ENCODE measurements at regions not wholly inside any gene's neighbourhood (a gene's known extent, or its start where the extent isn't known, plus 50 kb on each side); places are given as distances from the start of the nearest gene placed in this dataset.

GRCh38 chr13:80584785-80585184, 243.9 kb upstream of the SPRY2 start:
- H3K36me3 Mint-ChIP-seq: no peaks in the 10 kb centered on the region
- no peaks in the 10 kb centered on the region for H3K27me3 Mint-ChIP-seq
- H3K4me1 Mint-ChIP-seq: no peaks in the 10 kb centered on the region
- H3K27ac Mint-ChIP-seq: no peak overlapping the region
- no peak overlapping the region for H3K4me3 Mint-ChIP-seq
- no peak for ATAC-seq (ENCODE audit: low read depth)
- DNase-seq (ENCODE audit: low spot score in 2 of 2): no peak
- peaks cover 11% of the 10 kb centered on the region for H3K9me3 Mint-ChIP-seq

- no peaks in the 10 kb centered on the region for H3K36me3 Mint-ChIP-seq
- H3K9me3 Mint-ChIP-seq: peaks cover 11% of the 10 kb centered on the region
- no peak for DNase-seq (ENCODE audit: low spot score in 2 of 2)
- no peaks in the 10 kb centered on the region for H3K27me3 Mint-ChIP-seq
- H3K27ac Mint-ChIP-seq: no peak overlapping the region
- H3K4me3 Mint-ChIP-seq: no peak overlapping the region
- ATAC-seq (ENCODE audit: low read depth): no peak
- H3K4me1 Mint-ChIP-seq: no peaks in the 10 kb centered on the region
Measured at GRCh38 chr13:80584306-80584705, 243.4 kb upstream of the SPRY2 start.

- DNase-seq (ENCODE audit: low spot score in 2 of 2) (no peak), ATAC-seq (ENCODE audit: low read depth) (no peak)
- Mint-ChIP-seq H3K9me3 (peaks cover 9% of the 10 kb centered on the region), H3K4me3 (no peak overlapping the region), H3K4me1 (no peaks in the 10 kb centered on the region), H3K36me3 (no peaks in the 10 kb centered on the region), H3K27me3 (no peaks in the 10 kb centered on the region), H3K27ac (no peak overlapping the region)
Measured at GRCh38 chr13:80577926-80578670, 237.2 kb upstream of the SPRY2 start.

- no peaks in the 10 kb centered on the region for H3K36me3 Mint-ChIP-seq
- ATAC-seq (ENCODE audit: low read depth) (no peak), DNase-seq (ENCODE audit: low spot score in 2 of 2) (no peak)
- H3K4me3 Mint-ChIP-seq: no peak overlapping the region
- no peaks in the 10 kb centered on the region for H3K27me3 Mint-ChIP-seq
- H3K4me1 Mint-ChIP-seq: no peaks in the 10 kb centered on the region
- no peak overlapping the region for H3K27ac Mint-ChIP-seq
- peaks cover 5% of the 10 kb centered on the region for H3K9me3 Mint-ChIP-seq
Measured at GRCh38 chr13:80577285-80577684, 236.4 kb upstream of the SPRY2 start.

GRCh38 chr13:80574113-80574850, 233.4 kb upstream of the SPRY2 start:
- H3K27me3 Mint-ChIP-seq: no peaks in the 10 kb centered on the region
- ATAC-seq (ENCODE audit: low read depth): no peak
- DNase-seq (ENCODE audit: low spot score in 2 of 2): no peak
- H3K4me3 Mint-ChIP-seq: no peak overlapping the region
- H3K27ac Mint-ChIP-seq: no peak overlapping the region
- no peaks in the 10 kb centered on the region for H3K4me1 Mint-ChIP-seq
- no peaks in the 10 kb centered on the region for H3K36me3 Mint-ChIP-seq
- H3K9me3 Mint-ChIP-seq: peaks cover 4% of the 10 kb centered on the region

GRCh38 chr13:80572923-80573316, 232.0 kb upstream of the SPRY2 start:
- ATAC-seq (ENCODE audit: low read depth) (no peak), DNase-seq (ENCODE audit: low spot score in 2 of 2) (no peak)
- Mint-ChIP-seq H3K4me1 (no peaks in the 10 kb centered on the region), H3K27me3 (no peaks in the 10 kb centered on the region), H3K36me3 (no peaks in the 10 kb centered on the region), H3K4me3 (no peak overlapping the region), H3K9me3 (no peaks in the 10 kb centered on the region), H3K27ac (no peak overlapping the region)

GRCh38 chr13:80572308-80572922, 231.5 kb upstream of the SPRY2 start:
- H3K9me3 Mint-ChIP-seq: no peaks in the 10 kb centered on the region
- no peak overlapping the region for H3K27ac Mint-ChIP-seq
- ATAC-seq (ENCODE audit: low read depth) (no peak), DNase-seq (ENCODE audit: low spot score in 2 of 2) (no peak)
- H3K27me3 Mint-ChIP-seq: no peaks in the 10 kb centered on the region
- no peaks in the 10 kb centered on the region for H3K36me3 Mint-ChIP-seq
- no peaks in the 10 kb centered on the region for H3K4me1 Mint-ChIP-seq
- H3K4me3 Mint-ChIP-seq: no peak overlapping the region

GRCh38 chr13:80571346-80572307, 230.7 kb upstream of the SPRY2 start:
- H3K27me3 Mint-ChIP-seq: no peaks in the 10 kb centered on the region
- H3K4me1 Mint-ChIP-seq: no peaks in the 10 kb centered on the region
- DNase-seq (ENCODE audit: low spot score in 2 of 2) (no peak), ATAC-seq (ENCODE audit: low read depth) (no peak)
- no peak overlapping the region for H3K4me3 Mint-ChIP-seq
- no peaks in the 10 kb centered on the region for H3K9me3 Mint-ChIP-seq
- no peaks in the 10 kb centered on the region for H3K36me3 Mint-ChIP-seq
- no peak overlapping the region for H3K27ac Mint-ChIP-seq

GRCh38 chr13:80563439-80563838, 222.5 kb upstream of the SPRY2 start:
- Mint-ChIP-seq H3K4me1 (peaks cover 4% of the 10 kb centered on the region), H3K9me3 (peaks cover 2% of the 10 kb centered on the region), H3K27ac (no peak overlapping the region), H3K4me3 (no peak overlapping the region), H3K27me3 (peaks cover 2% of the 10 kb centered on the region), H3K36me3 (no peaks in the 10 kb centered on the region)
- ATAC-seq (ENCODE audit: low read depth) (no peak), DNase-seq (ENCODE audit: low spot score in 2 of 2) (no peak)

- peaks cover 2% of the 10 kb centered on the region for H3K9me3 Mint-ChIP-seq
- DNase-seq (ENCODE audit: low spot score in 2 of 2): no peak
- H3K4me1 Mint-ChIP-seq: peaks cover 4% of the 10 kb centered on the region
- no peaks in the 10 kb centered on the region for H3K36me3 Mint-ChIP-seq
- H3K27me3 Mint-ChIP-seq: peaks cover 2% of the 10 kb centered on the region
- no peak overlapping the region for H3K27ac Mint-ChIP-seq
- no peak for ATAC-seq (ENCODE audit: low read depth)
- H3K4me3 Mint-ChIP-seq: no peak overlapping the region
Measured at GRCh38 chr13:80562433-80563156, 221.7 kb upstream of the SPRY2 start.

- Mint-ChIP-seq H3K27me3 (peaks cover 2% of the 10 kb centered on the region), H3K9me3 (peaks cover 2% of the 10 kb centered on the region), H3K4me3 (no peak overlapping the region), H3K36me3 (no peaks in the 10 kb centered on the region), H3K27ac (no peak overlapping the region), H3K4me1 (peaks cover 4% of the 10 kb centered on the region)
- DNase-seq (ENCODE audit: low spot score in 2 of 2) (no peak), ATAC-seq (ENCODE audit: low read depth) (no peak)
Measured at GRCh38 chr13:80560609-80561008, 219.7 kb upstream of the SPRY2 start.

GRCh38 chr13:80559944-80560343, 219.0 kb upstream of the SPRY2 start:
- peaks cover 4% of the 10 kb centered on the region for H3K4me1 Mint-ChIP-seq
- H3K9me3 Mint-ChIP-seq: peaks cover 2% of the 10 kb centered on the region
- no peak overlapping the region for H3K4me3 Mint-ChIP-seq
- H3K27me3 Mint-ChIP-seq: peaks cover 2% of the 10 kb centered on the region
- no peak for ATAC-seq (ENCODE audit: low read depth)
- H3K27ac Mint-ChIP-seq: no peak overlapping the region
- no peak for DNase-seq (ENCODE audit: low spot score in 2 of 2)
- no peaks in the 10 kb centered on the region for H3K36me3 Mint-ChIP-seq

GRCh38 chr13:80558074-80558473, 217.1 kb upstream of the SPRY2 start:
- Mint-ChIP-seq H3K9me3 (no peaks in the 10 kb centered on the region), H3K4me1 (no peaks in the 10 kb centered on the region), H3K4me3 (no peak overlapping the region), H3K27me3 (no peaks in the 10 kb centered on the region), H3K27ac (no peak overlapping the region), H3K36me3 (no peaks in the 10 kb centered on the region)
- DNase-seq (ENCODE audit: low spot score in 2 of 2) (no peak), ATAC-seq (ENCODE audit: low read depth) (no peak)

All from memory B cell (primary cell).